ENCODE measurements at regions not wholly inside any gene's neighbourhood (a gene's known extent, or its start where the extent isn't known, plus 50 kb on each side); places are given as distances from the start of the nearest gene placed in this dataset.
"Not testable (repeated sequence)": the region's sequence is repeated elsewhere in the genome, so short reads cannot be mapped to it uniquely, and the experiment has no call there.

- DNase-seq (no peak), ATAC-seq (no peak)
- CTCF ChIA-PET = no interaction called here
- peaks cover 2% of the 10 kb centered on the region for H3K9me3 Mint-ChIP-seq (ENCODE audit: low read depth)
- H3K36me3 Mint-ChIP-seq (ENCODE audit: low read depth) = no peaks in the 10 kb centered on the region
- H3K27me3 Mint-ChIP-seq = no peaks in the 10 kb centered on the region
- no peak overlapping the region for H3K27ac Mint-ChIP-seq
- no peak overlapping the region for H3K4me3 Mint-ChIP-seq
- H3K4me1 Mint-ChIP-seq = no peaks in the 10 kb centered on the region
- POLR2A ChIA-PET = no interaction called here
- intact Hi-C loops (cut with DNase I, micrococcal nuclease) = no loop called here
These were observed 450.5 kb downstream of the KLHL4 start for GRCh38 chrX:87968118-87968517.

GRCh38 chrX:87972121-87972520 lies 454.5 kb downstream of the KLHL4 start:
- intact Hi-C loops (cut with DNase I, micrococcal nuclease); DNase-seq; H3K27ac Mint-ChIP-seq; CTCF ChIA-PET; H3K27me3 Mint-ChIP-seq; H3K9me3 Mint-ChIP-seq (ENCODE audit: low read depth); H3K4me3 Mint-ChIP-seq; H3K4me1 Mint-ChIP-seq; H3K36me3 Mint-ChIP-seq (ENCODE audit: low read depth); ATAC-seq; POLR2A ChIA-PET: not testable (repeated sequence)

GRCh38 chrX:87975365-87975764 lies 457.8 kb downstream of the KLHL4 start:
- intact Hi-C loops (cut with DNase I, micrococcal nuclease) = no loop called here
- H3K27ac Mint-ChIP-seq = no peak overlapping the region
- H3K9me3 Mint-ChIP-seq (ENCODE audit: low read depth) = peaks cover 4% of the 10 kb centered on the region
- no peaks in the 10 kb centered on the region for H3K36me3 Mint-ChIP-seq (ENCODE audit: low read depth)
- POLR2A ChIA-PET = no interaction called here
- ATAC-seq (no peak), DNase-seq (no peak)
- CTCF ChIA-PET = no interaction called here
- no peak overlapping the region for H3K4me3 Mint-ChIP-seq
- H3K4me1 Mint-ChIP-seq = no peaks in the 10 kb centered on the region
- H3K27me3 Mint-ChIP-seq = no peaks in the 10 kb centered on the region

GRCh38 chrX:88007873-88008272 lies 490.3 kb downstream of the KLHL4 start:
- DNase-seq; H3K36me3 Mint-ChIP-seq (ENCODE audit: low read depth); POLR2A ChIA-PET; H3K4me3 Mint-ChIP-seq; H3K4me1 Mint-ChIP-seq; H3K27ac Mint-ChIP-seq; intact Hi-C loops (cut with DNase I, micrococcal nuclease); ATAC-seq; CTCF ChIA-PET; H3K27me3 Mint-ChIP-seq: not testable (repeated sequence)
- H3K9me3 Mint-ChIP-seq (ENCODE audit: low read depth) = peaks cover 10% of the 10 kb centered on the region

- H3K9me3 Mint-ChIP-seq (ENCODE audit: low read depth) = peaks cover 3% of the 10 kb centered on the region
- ChIA-PET CTCF (no interaction called here), POLR2A (no interaction called here)
- no peaks in the 10 kb centered on the region for H3K27me3 Mint-ChIP-seq
- no peak overlapping the region for H3K27ac Mint-ChIP-seq
- ATAC-seq = no peak
- no peak for DNase-seq
- intact Hi-C loops (cut with DNase I, micrococcal nuclease) = no loop called here
- no peak overlapping the region for H3K4me3 Mint-ChIP-seq
- H3K36me3 Mint-ChIP-seq (ENCODE audit: low read depth) = no peaks in the 10 kb centered on the region
- no peaks in the 10 kb centered on the region for H3K4me1 Mint-ChIP-seq
These were observed 506.4 kb downstream of the KLHL4 start for GRCh38 chrX:88024022-88024421.

GRCh38 chrX:88072339-88073030 lies 554.9 kb downstream of the KLHL4 start:
- H3K4me1 Mint-ChIP-seq = no peaks in the 10 kb centered on the region
- intact Hi-C loops (cut with DNase I, micrococcal nuclease) = no loop called here
- no peak overlapping the region for H3K27ac Mint-ChIP-seq
- ChIA-PET POLR2A (no interaction called here), CTCF (no interaction called here)
- H3K36me3 Mint-ChIP-seq (ENCODE audit: low read depth) = no peaks in the 10 kb centered on the region
- ATAC-seq = no peak
- no peak overlapping the region for H3K4me3 Mint-ChIP-seq
- DNase-seq = no peak
- no peaks in the 10 kb centered on the region for H3K27me3 Mint-ChIP-seq
- H3K9me3 Mint-ChIP-seq (ENCODE audit: low read depth) = no peaks in the 10 kb centered on the region

GRCh38 chrX:88101968-88102367 lies 584.4 kb downstream of the KLHL4 start:
- ChIA-PET POLR2A (no interaction called here), CTCF (no interaction called here)
- no peaks in the 10 kb centered on the region for H3K4me1 Mint-ChIP-seq
- no peak for ATAC-seq
- H3K27me3 Mint-ChIP-seq = no peaks in the 10 kb centered on the region
- DNase-seq = no peak
- H3K36me3 Mint-ChIP-seq (ENCODE audit: low read depth) = no peaks in the 10 kb centered on the region
- no peak overlapping the region for H3K27ac Mint-ChIP-seq
- intact Hi-C loops (cut with DNase I, micrococcal nuclease) = no loop called here
- H3K9me3 Mint-ChIP-seq (ENCODE audit: low read depth) = peaks cover 4% of the 10 kb centered on the region
- H3K4me3 Mint-ChIP-seq = no peak overlapping the region

GRCh38 chrX:88135735-88136134 lies 611.3 kb upstream of the CPXCR1 start:
- intact Hi-C loops (cut with DNase I, micrococcal nuclease) = no loop called here
- H3K27ac Mint-ChIP-seq = no peak overlapping the region
- no peaks in the 10 kb centered on the region for H3K9me3 Mint-ChIP-seq (ENCODE audit: low read depth)
- no peak overlapping the region for H3K4me3 Mint-ChIP-seq
- ATAC-seq = no peak
- H3K4me1 Mint-ChIP-seq = no peaks in the 10 kb centered on the region
- no peak for DNase-seq
- ChIA-PET CTCF (no interaction called here), POLR2A (no interaction called here)
- no peaks in the 10 kb centered on the region for H3K27me3 Mint-ChIP-seq
- H3K36me3 Mint-ChIP-seq (ENCODE audit: low read depth) = no peaks in the 10 kb centered on the region

- intact Hi-C loops (cut with DNase I, micrococcal nuclease) = no loop called here
- H3K4me3 Mint-ChIP-seq = no peak overlapping the region
- H3K27me3 Mint-ChIP-seq = no peaks in the 10 kb centered on the region
- H3K36me3 Mint-ChIP-seq (ENCODE audit: low read depth) = no peaks in the 10 kb centered on the region
- ChIA-PET POLR2A (no interaction called here), CTCF (no interaction called here)
- ATAC-seq (no peak), DNase-seq (no peak)
- H3K9me3 Mint-ChIP-seq (ENCODE audit: low read depth) = no peaks in the 10 kb centered on the region
- no peak overlapping the region for H3K27ac Mint-ChIP-seq
- no peaks in the 10 kb centered on the region for H3K4me1 Mint-ChIP-seq
These were observed 610.7 kb upstream of the CPXCR1 start for GRCh38 chrX:88136328-88136727.

- Mint-ChIP-seq H3K36me3 (ENCODE audit: low read depth) (no peaks in the 10 kb centered on the region), H3K4me1 (no peaks in the 10 kb centered on the region), H3K4me3 (no peak overlapping the region), H3K9me3 (ENCODE audit: low read depth) (no peaks in the 10 kb centered on the region), H3K27me3 (no peaks in the 10 kb centered on the region), H3K27ac (no peak overlapping the region)
- CTCF ChIA-PET = no interaction called here
- intact Hi-C loops (cut with DNase I, micrococcal nuclease) = no loop called here
- ATAC-seq (no peak), DNase-seq (no peak)
- POLR2A ChIA-PET = no interaction called here
These were observed 600.4 kb upstream of the CPXCR1 start for GRCh38 chrX:88146577-88146976.

- H3K9me3 Mint-ChIP-seq (ENCODE audit: low read depth) = peaks cover 7% of the 10 kb centered on the region
- intact Hi-C loops (cut with DNase I, micrococcal nuclease) = no loop called here
- H3K36me3 Mint-ChIP-seq (ENCODE audit: low read depth) = no peaks in the 10 kb centered on the region
- ATAC-seq (no peak), DNase-seq (no peak)
- no peak overlapping the region for H3K27ac Mint-ChIP-seq
- H3K4me1 Mint-ChIP-seq = no peaks in the 10 kb centered on the region
- ChIA-PET CTCF (no interaction called here), POLR2A (no interaction called here)
- H3K4me3 Mint-ChIP-seq = no peak overlapping the region
- no peaks in the 10 kb centered on the region for H3K27me3 Mint-ChIP-seq
These were observed 576.5 kb upstream of the CPXCR1 start for GRCh38 chrX:88170553-88170952.

- H3K27me3 Mint-ChIP-seq; CTCF ChIA-PET; H3K27ac Mint-ChIP-seq; H3K9me3 Mint-ChIP-seq (ENCODE audit: low read depth); DNase-seq; H3K4me3 Mint-ChIP-seq; H3K36me3 Mint-ChIP-seq (ENCODE audit: low read depth); H3K4me1 Mint-ChIP-seq; ATAC-seq; intact Hi-C loops (cut with DNase I, micrococcal nuclease); POLR2A ChIA-PET: not testable (repeated sequence)
These were observed 573.0 kb upstream of the CPXCR1 start for GRCh38 chrX:88173932-88174440.

- Mint-ChIP-seq H3K4me3 (no peak overlapping the region), H3K4me1 (no peaks in the 10 kb centered on the region), H3K27ac (no peak overlapping the region), H3K9me3 (ENCODE audit: low read depth) (peaks cover 2% of the 10 kb centered on the region), H3K27me3 (no peaks in the 10 kb centered on the region), H3K36me3 (ENCODE audit: low read depth) (no peaks in the 10 kb centered on the region)
- CTCF ChIA-PET = no interaction called here
- ATAC-seq (no peak), DNase-seq (no peak)
- POLR2A ChIA-PET = no interaction called here
- intact Hi-C loops (cut with DNase I, micrococcal nuclease) = no loop called here
These were observed 544.9 kb upstream of the CPXCR1 start for GRCh38 chrX:88202149-88202548.
